ENCODE measurements at regions not wholly inside any gene's neighbourhood (a gene's known extent, or its start where the extent isn't known, plus 50 kb on each side); places are given as distances from the start of the nearest gene placed in this dataset.
A peak's percentile ranks its signal among the peaks of the same experiment; 100 is the strongest.

DNA sequence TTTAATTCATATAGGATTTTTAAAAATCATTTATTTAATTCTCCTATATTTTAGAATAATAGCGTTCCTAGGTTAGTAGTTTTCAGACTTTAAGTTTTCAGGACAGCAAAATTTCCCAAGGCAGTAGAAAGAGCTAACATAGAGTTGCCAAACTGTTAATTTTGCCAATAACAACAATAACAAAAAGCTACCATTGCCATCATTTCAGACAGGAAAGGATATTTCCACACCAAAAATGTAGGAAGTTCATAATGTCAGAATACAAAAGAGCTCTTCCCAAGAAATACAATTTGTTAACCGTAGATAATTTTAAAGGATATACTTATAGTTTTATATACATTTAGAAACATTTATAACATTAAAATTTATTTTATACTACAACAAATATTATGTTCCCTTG is 81.4 kb upstream of the EEA1 start:
- Mint-ChIP-seq H3K9me3 (ENCODE audit: unreplicated experiment) (no peaks in the 10 kb centered on the region), H3K27ac (ENCODE audit: unreplicated experiment) (no peak overlapping the region), H3K4me1 (ENCODE audit: low read depth, unreplicated experiment) (peaks cover 47% of the 10 kb centered on the region), H3K27me3 (ENCODE audit: insufficient read depth, unreplicated experiment) (no peaks in the 10 kb centered on the region), H3K4me3 (ENCODE audit: unreplicated experiment) (no peak overlapping the region), H3K36me3 (ENCODE audit: insufficient read depth, unreplicated experiment) (peaks cover 75% of the 10 kb centered on the region)
- Histone ChIP-seq H3K4me1 (peaks cover 75% of the 10 kb centered on the region), H3K4me3 (ENCODE audit: low read depth, low read length) (no peak overlapping the region), H3K27me3 (replicated peaks; ENCODE audit: control insufficient read depth, insufficient read depth, low read length) (no peaks in the 10 kb centered on the region), H3K36me3 (ENCODE audit: control insufficient read depth, insufficient read depth, low read length) (peaks cover 1% of the 10 kb centered on the region; the same call in 1 of the 2 replicates), H3K9me3 (0 out of 2 replicates have a peak, but pooled peaks cover 3% of the 10 kb centered on the region)
- BruUV-seq (replicated peaks) = no TSS peak
- TF ChIP-seq, protein P1, sequence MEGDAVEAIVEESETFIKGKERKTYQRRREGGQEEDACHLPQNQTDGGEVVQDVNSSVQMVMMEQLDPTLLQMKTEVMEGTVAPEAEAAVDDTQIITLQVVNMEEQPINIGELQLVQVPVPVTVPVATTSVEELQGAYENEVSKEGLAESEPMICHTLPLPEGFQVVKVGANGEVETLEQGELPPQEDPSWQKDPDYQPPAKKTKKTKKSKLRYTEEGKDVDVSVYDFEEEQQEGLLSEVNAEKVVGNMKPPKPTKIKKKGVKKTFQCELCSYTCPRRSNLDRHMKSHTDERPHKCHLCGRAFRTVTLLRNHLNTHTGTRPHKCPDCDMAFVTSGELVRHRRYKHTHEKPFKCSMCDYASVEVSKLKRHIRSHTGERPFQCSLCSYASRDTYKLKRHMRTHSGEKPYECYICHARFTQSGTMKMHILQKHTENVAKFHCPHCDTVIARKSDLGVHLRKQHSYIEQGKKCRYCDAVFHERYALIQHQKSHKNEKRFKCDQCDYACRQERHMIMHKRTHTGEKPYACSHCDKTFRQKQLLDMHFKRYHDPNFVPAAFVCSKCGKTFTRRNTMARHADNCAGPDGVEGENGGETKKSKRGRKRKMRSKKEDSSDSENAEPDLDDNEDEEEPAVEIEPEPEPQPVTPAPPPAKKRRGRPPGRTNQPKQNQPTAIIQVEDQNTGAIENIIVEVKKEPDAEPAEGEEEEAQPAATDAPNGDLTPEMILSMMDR (IDR thresholded peaks at IDR 0.05; ENCODE audit: insufficient read depth in 1 of 2, low read depth in 1 of 2, low read length in 1 of 2, severe bottlenecking in 1 of 2, unreplicated experiment in 1 of 2) = no peak
- ChIA-PET POLR2A (no interaction called here), CTCF (no interaction called here)
- intact Hi-C loops (cut with micrococcal nuclease; ENCODE audit: unreplicated experiment) = no loop called here
- DNase-seq = no peak

- Mint-ChIP-seq H3K9me3 (ENCODE audit: unreplicated experiment) (no peaks in the 10 kb centered on the region), H3K4me3 (ENCODE audit: unreplicated experiment) (no peak overlapping the region), H3K4me1 (ENCODE audit: low read depth, unreplicated experiment) (peaks cover 47% of the 10 kb centered on the region), H3K27me3 (ENCODE audit: insufficient read depth, unreplicated experiment) (no peaks in the 10 kb centered on the region), H3K27ac (ENCODE audit: unreplicated experiment) (no peak overlapping the region), H3K36me3 (ENCODE audit: insufficient read depth, unreplicated experiment) (peaks cover 78% of the 10 kb centered on the region)
- Histone ChIP-seq H3K9me3 (0 out of 2 replicates have a peak, but pooled peaks cover 3% of the 10 kb centered on the region), H3K4me3 (ENCODE audit: low read depth, low read length) (no peak overlapping the region), H3K27me3 (replicated peaks; ENCODE audit: control insufficient read depth, insufficient read depth, low read length) (no peaks in the 10 kb centered on the region), H3K4me1 (peaks cover 79% of the 10 kb centered on the region), H3K36me3 (ENCODE audit: control insufficient read depth, insufficient read depth, low read length) (peaks cover 1% of the 10 kb centered on the region; the same call in 1 of the 2 replicates)
- no TSS peak for BruUV-seq (replicated peaks)
- intact Hi-C loops (cut with micrococcal nuclease; ENCODE audit: unreplicated experiment) = no loop called here
- CTCF ChIA-PET = no interaction called here
- POLR2A ChIA-PET = no interaction called here
- TF ChIP-seq, protein P1 (IDR thresholded peaks at IDR 0.05; ENCODE audit: insufficient read depth in 1 of 2, low read depth in 1 of 2, low read length in 1 of 2, severe bottlenecking in 1 of 2, unreplicated experiment in 1 of 2) = no peak
- DNase-seq = no peak
These were observed 82.0 kb upstream of the EEA1 start for GRCh38 chr12:93011100-93011499.

GRCh38 chr12:93015871-93016751 is 87.0 kb upstream of the EEA1 start:
- Histone ChIP-seq H3K4me1 (peaks cover 87% of the 10 kb centered on the region), H3K4me3 (ENCODE audit: low read depth, low read length) (no peak overlapping the region), H3K27me3 (replicated peaks; ENCODE audit: control insufficient read depth, insufficient read depth, low read length) (no peaks in the 10 kb centered on the region), H3K9me3 (0 out of 2 replicates have a peak, but pooled peaks cover 3% of the 10 kb centered on the region), H3K36me3 (ENCODE audit: control insufficient read depth, insufficient read depth, low read length) (peaks cover 5% of the 10 kb centered on the region)
- intact Hi-C loops (cut with micrococcal nuclease; ENCODE audit: unreplicated experiment) = loop anchor here (1.0 kb wide), 2 partner anchors 10 to 106 kb away; no protein-coding TSS in a partner anchor
- POLR2A ChIA-PET = interaction anchor here (0.7 to 1.3 kb wide), 5 partner anchors 11 to 106 kb away, joined by 3 to 5 read pairs (median 4); partner anchors contain the start of gene EEA1
- no TSS peak for BruUV-seq (replicated peaks)
- CTCF ChIA-PET = interaction anchor here (0.9 to 1.9 kb wide), 6 partner anchors 9 to 189 kb away, joined by 3 to 8 read pairs (median 5); partner anchors contain the start of gene EEA1
- DNase-seq = peak; percentile 78 to 81
- Mint-ChIP-seq H3K27ac (ENCODE audit: unreplicated experiment) (peak overlapping the region; percentile 89), H3K4me1 (ENCODE audit: low read depth, unreplicated experiment) (peaks cover 62% of the 10 kb centered on the region), H3K9me3 (ENCODE audit: unreplicated experiment) (no peaks in the 10 kb centered on the region), H3K4me3 (ENCODE audit: unreplicated experiment) (peak overlapping the region; percentile 58), H3K27me3 (ENCODE audit: insufficient read depth, unreplicated experiment) (no peaks in the 10 kb centered on the region), H3K36me3 (ENCODE audit: insufficient read depth, unreplicated experiment) (peaks cover 90% of the 10 kb centered on the region)
- TF ChIP-seq, protein P1 (IDR thresholded peaks at IDR 0.05; ENCODE audit: insufficient read depth in 1 of 2, low read depth in 1 of 2, low read length in 1 of 2, severe bottlenecking in 1 of 2, unreplicated experiment in 1 of 2) = no peak

Measured in Caco-2 (cell line).